BLaER1 treated with 17β-estradiol and CSF1 and Interleukin-3, amounts not matched to agents 10 nM and 100 nM (cell line): ENCODE measurements at regions not wholly inside any gene's neighbourhood (a gene's known extent, or its start where the extent isn't known, plus 50 kb on each side); places are given as distances from the start of the nearest gene placed in this dataset.
"Not testable (repeated sequence)": the region's sequence is repeated elsewhere in the genome, so short reads cannot be mapped to it uniquely, and the experiment has no call there.

ENCODE experiments used
- H3K27ac ChIP-seq, 11 experiments: shearing (Covaris generic); formaldehyde crosslinking; 2 replicates each; pipeline ENCODE4 v1.8.1; 2022
- H3K27me3 ChIP-seq, 11 experiments: shearing (Covaris generic); formaldehyde crosslinking; 2 replicates each; pipeline ENCODE4 v1.8.1; 2022
- H3K36me3 ChIP-seq, 11 experiments: shearing (Covaris generic); formaldehyde crosslinking; 2 replicates each; pipeline ENCODE4 v1.8.1; 2022
- H3K4me1 ChIP-seq, 10 experiments: shearing (Covaris generic); formaldehyde crosslinking; 2 replicates each; pipeline ENCODE4 v1.8.1; 2022
- H3K4me2 ChIP-seq, 11 experiments: shearing (Covaris generic); formaldehyde crosslinking; 2 replicates each; pipeline ENCODE4 v1.8.1; 2022
- H3K4me3 ChIP-seq, 10 experiments: shearing (Covaris generic); formaldehyde crosslinking; 2 replicates each; pipeline ENCODE4 v1.8.1; 2022
- H3K9ac ChIP-seq, 11 experiments: shearing (Covaris generic); formaldehyde crosslinking; 2 replicates each; pipeline ENCODE4 v1.8.1; 2022
- H3K9me3 ChIP-seq, 11 experiments: shearing (Covaris generic); formaldehyde crosslinking; replicated peaks in 1 of 11; 2 replicates each; pipeline ENCODE4 v1.8.1; 2022
- H4K20me1 ChIP-seq, 11 experiments: shearing (Covaris generic); formaldehyde crosslinking; 2 replicates each; pipeline ENCODE4 v1.8.1; 2022
- Cebpa-rat ChIP-seq, 11 experiments: shearing (Covaris generic); IDR thresholded peaks; 2 replicates each; pipeline ENCODE4 v1.8.1; 2022

DNA sequence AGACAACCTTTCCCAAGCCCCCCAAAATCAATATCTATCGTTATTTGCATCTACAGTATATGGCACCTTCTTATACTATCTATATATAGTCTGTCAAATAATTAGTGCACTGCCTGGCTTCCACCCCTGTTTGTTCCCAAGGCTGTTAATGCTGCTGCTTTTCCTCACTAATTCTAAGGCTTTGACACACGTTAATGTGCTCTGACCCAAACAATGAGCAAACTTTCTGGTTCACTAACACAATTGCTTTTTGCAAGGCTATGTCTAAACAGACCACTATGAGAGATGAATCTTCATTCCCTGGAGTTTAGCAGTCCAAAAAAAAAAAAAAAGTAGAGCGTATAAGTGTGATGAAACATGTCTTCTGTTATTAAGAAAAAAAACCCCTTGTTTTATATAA lies 360.9 kb upstream of the AGA start:
- H4K20me1 ChIP-seq, result no peaks in the 10 kb centered on the region
- H3K9ac ChIP-seq, result no peak overlapping the region
- no peak overlapping the region for H3K27ac ChIP-seq
- H3K4me1 ChIP-seq, result no peaks in the 10 kb centered on the region
- no peaks in the 10 kb centered on the region for H3K9me3 ChIP-seq
- no peaks in the 10 kb centered on the region for H3K27me3 ChIP-seq
- no peak overlapping the region for H3K4me2 ChIP-seq
- no peak for TF ChIP-seq Cebpa-rat (IDR thresholded peaks at IDR 0.05)
- no peak overlapping the region for H3K4me3 ChIP-seq
- H3K36me3 ChIP-seq, result no peaks in the 10 kb centered on the region

- H3K4me2 ChIP-seq, result no peak overlapping the region
- no peak for TF ChIP-seq Cebpa-rat (IDR thresholded peaks at IDR 0.05)
- H3K9ac ChIP-seq, result no peak overlapping the region
- H3K36me3 ChIP-seq, result no peaks in the 10 kb centered on the region
- H3K4me3 ChIP-seq, result no peak overlapping the region
- no peaks in the 10 kb centered on the region for H3K4me1 ChIP-seq
- H4K20me1 ChIP-seq, result no peaks in the 10 kb centered on the region
- H3K9me3 ChIP-seq, result no peaks in the 10 kb centered on the region
- H3K27me3 ChIP-seq, result no peaks in the 10 kb centered on the region
- H3K27ac ChIP-seq, result no peak overlapping the region
Observed at GRCh38 chr4:177809791-177810190, 367.6 kb upstream of the AGA start.

- no peak for TF ChIP-seq Cebpa-rat (IDR thresholded peaks at IDR 0.05)
- no peaks in the 10 kb centered on the region for H3K4me1 ChIP-seq
- no peak overlapping the region for H3K4me3 ChIP-seq
- no peaks in the 10 kb centered on the region for H3K36me3 ChIP-seq
- no peak overlapping the region for H3K9ac ChIP-seq
- H3K4me2 ChIP-seq, result no peak overlapping the region
- H3K9me3 ChIP-seq, result no peaks in the 10 kb centered on the region
- no peaks in the 10 kb centered on the region for H4K20me1 ChIP-seq
- no peak overlapping the region for H3K27ac ChIP-seq
- no peaks in the 10 kb centered on the region for H3K27me3 ChIP-seq
Observed at GRCh38 chr4:177810220-177810619, 368.0 kb upstream of the AGA start.

DNA sequence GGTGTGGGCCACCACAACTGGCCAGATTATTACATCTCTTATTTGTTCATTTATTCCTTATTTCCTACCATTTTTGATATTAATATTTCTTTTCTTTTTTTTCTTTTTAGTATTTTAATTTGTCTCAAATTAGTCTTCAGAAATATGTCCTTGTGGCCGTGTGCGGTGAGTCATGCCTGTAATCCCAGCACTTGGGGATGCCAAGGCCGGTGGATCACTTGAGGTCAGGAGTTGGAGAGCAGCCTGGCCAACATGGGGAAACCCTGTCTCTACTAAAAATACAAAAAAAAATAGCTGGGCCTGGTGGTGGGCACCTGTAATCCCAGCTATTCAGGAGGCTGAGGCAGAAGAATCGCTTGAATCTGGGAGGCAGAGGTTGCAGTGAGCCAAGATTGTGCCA lies 376.2 kb upstream of the AGA start:
- H3K4me3 ChIP-seq, H3K4me1 ChIP-seq, H3K27ac ChIP-seq, H3K9ac ChIP-seq, H3K4me2 ChIP-seq, H3K27me3 ChIP-seq, H3K36me3 ChIP-seq, H4K20me1 ChIP-seq, H3K9me3 ChIP-seq: not testable (repeated sequence)

DNA sequence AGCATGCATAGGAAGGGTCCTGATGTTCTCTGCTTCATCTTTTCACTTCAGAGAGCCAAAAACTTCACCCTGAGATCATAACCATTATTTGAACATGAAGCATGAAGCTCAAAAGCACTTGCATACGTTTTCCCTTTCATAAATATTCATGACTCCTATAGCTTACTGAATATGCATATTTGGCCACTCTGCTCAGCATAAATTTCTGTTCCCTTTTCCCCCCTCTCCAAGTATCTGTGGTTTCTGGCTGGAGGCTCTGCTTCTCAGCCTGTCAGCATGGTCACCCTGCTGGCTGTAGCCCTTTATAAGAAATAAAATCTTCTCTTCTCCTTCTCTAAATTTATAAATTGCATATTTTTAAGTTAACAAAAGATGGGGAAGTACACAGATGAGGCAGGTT lies 384.7 kb upstream of the AGA start:
- no peak overlapping the region for H3K27ac ChIP-seq
- TF ChIP-seq Cebpa-rat (IDR thresholded peaks at IDR 0.05), result no peak
- H3K4me3 ChIP-seq, result no peak overlapping the region
- no peak overlapping the region for H3K9ac ChIP-seq
- no peaks in the 10 kb centered on the region for H3K27me3 ChIP-seq
- peaks cover 0 to 24% (median 15%) of the 10 kb centered on the region in 11 experiments; a peak in 17 of 22 replicates for H3K9me3 ChIP-seq
- no peaks in the 10 kb centered on the region for H3K4me1 ChIP-seq
- H3K4me2 ChIP-seq, result no peak overlapping the region
- no peaks in the 10 kb centered on the region for H3K36me3 ChIP-seq
- no peaks in the 10 kb centered on the region for H4K20me1 ChIP-seq

- H3K36me3 ChIP-seq, result no peaks in the 10 kb centered on the region
- no peaks in the 10 kb centered on the region for H4K20me1 ChIP-seq
- H3K9me3 ChIP-seq, result no peaks in the 10 kb centered on the region
- no peak overlapping the region for H3K4me2 ChIP-seq
- no peak overlapping the region for H3K9ac ChIP-seq
- no peak overlapping the region for H3K4me3 ChIP-seq
- H3K27me3 ChIP-seq, result no peaks in the 10 kb centered on the region
- no peak for TF ChIP-seq Cebpa-rat (IDR thresholded peaks at IDR 0.05)
- H3K27ac ChIP-seq, result no peak overlapping the region
- no peaks in the 10 kb centered on the region for H3K4me1 ChIP-seq
Observed at GRCh38 chr4:177841258-177841657, 399.0 kb upstream of the AGA start.

- Histone ChIP-seq H3K9me3 (peaks cover 0 to 5% (median 3%) of the 10 kb centered on the region in 11 experiments; a peak in 3 of 22 replicates), H3K27ac (no peak overlapping the region), H3K27me3 (no peaks in the 10 kb centered on the region), H3K36me3 (no peaks in the 10 kb centered on the region), H3K4me2 (no peak overlapping the region), H3K4me1 (no peaks in the 10 kb centered on the region), H3K4me3 (no peak overlapping the region), H4K20me1 (no peaks in the 10 kb centered on the region), H3K9ac (no peak overlapping the region)
- TF ChIP-seq Cebpa-rat (IDR thresholded peaks at IDR 0.05), result no peak
Observed at GRCh38 chr4:177853229-177853628, 411.0 kb upstream of the AGA start.

DNA sequence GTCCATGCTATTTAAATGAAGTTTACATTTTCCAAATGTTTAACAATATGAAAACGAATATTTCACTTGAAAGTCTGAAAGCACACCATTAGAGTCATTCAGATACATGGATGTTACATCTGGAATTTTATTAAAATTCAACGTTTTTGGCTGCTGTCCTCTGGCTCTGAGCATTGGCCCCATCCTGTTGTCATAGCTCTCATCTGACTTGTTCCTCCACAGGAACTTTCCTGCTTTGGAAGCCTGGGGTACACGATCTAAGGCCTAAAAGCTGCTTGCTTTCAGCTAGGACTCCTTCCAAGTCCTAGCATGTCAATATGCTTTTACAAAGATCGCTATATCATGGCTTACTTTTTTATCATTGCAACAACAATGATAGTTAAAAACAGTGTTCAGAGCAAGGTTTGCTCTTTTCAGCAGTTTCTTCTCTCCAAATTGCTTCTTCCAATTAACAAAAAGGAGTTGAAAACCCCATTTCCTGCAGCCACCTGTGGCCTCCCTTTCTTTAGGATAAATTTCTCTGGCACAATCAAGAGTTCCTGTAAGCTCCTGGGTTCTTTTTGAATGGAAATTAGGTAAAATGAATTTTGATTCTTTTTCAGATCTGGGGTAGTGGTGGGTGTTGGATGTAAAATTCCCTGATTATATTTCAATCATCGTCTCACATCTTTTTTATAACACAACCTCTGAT lies 413.4 kb upstream of the AGA start:
- Histone ChIP-seq H3K36me3 (no peaks in the 10 kb centered on the region), H3K4me2 (no peak overlapping the region), H3K27ac (no peak overlapping the region)

DNA sequence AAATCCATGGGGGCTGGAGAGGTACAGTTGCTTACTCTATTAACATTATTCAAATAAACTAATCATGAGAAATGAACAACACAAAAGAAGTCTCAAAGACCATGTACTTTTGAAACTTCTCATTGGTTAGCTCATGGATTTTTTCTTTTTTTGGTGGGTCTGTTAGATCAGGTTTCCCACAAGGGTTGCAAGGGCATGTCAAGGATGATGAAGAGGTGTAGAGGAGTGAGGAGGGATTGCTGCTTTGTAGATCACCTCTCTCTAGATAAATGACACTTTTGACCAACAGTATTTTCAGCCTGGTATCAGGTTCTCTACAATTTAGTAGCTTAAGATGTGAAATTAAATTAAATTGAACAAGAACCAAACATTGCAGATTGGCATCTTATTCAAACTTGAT lies 417.9 kb upstream of the AGA start:
- H3K27me3 ChIP-seq, result no peaks in the 10 kb centered on the region

More for the DNA sequence above, 413.4 kb upstream of the AGA start:
- no peak for TF ChIP-seq Cebpa-rat (IDR thresholded peaks at IDR 0.05)
- Histone ChIP-seq H3K4me3 (no peak overlapping the region), H3K4me1 (no peaks in the 10 kb centered on the region), H3K27me3 (no peaks in the 10 kb centered on the region), H4K20me1 (no peaks in the 10 kb centered on the region), H3K9me3 (no peaks in the 10 kb centered on the region), H3K9ac (no peak overlapping the region)

GRCh38 chr4:177861551-177862094 lies 419.4 kb upstream of the AGA start:
- Histone ChIP-seq H3K9me3 (no peaks in the 10 kb centered on the region), H3K4me2 (no peak overlapping the region), H3K27me3 (no peaks in the 10 kb centered on the region), H3K27ac (no peak overlapping the region), H3K9ac (no peak overlapping the region), H3K4me3 (no peak overlapping the region), H3K4me1 (no peaks in the 10 kb centered on the region), H4K20me1 (no peaks in the 10 kb centered on the region), H3K36me3 (no peaks in the 10 kb centered on the region)
- TF ChIP-seq Cebpa-rat (IDR thresholded peaks at IDR 0.05), result no peak

More for the DNA sequence above, 417.9 kb upstream of the AGA start:
- Histone ChIP-seq H3K27ac (no peak overlapping the region), H3K4me1 (no peaks in the 10 kb centered on the region), H3K9ac (no peak overlapping the region), H4K20me1 (no peaks in the 10 kb centered on the region), H3K9me3 (no peaks in the 10 kb centered on the region), H3K4me3 (no peak overlapping the region), H3K4me2 (no peak overlapping the region), H3K36me3 (no peaks in the 10 kb centered on the region)
- no peak for TF ChIP-seq Cebpa-rat (IDR thresholded peaks at IDR 0.05)
